Calu3 (cell line): ENCODE measurements at regions not wholly inside any gene's neighbourhood (a gene's known extent, or its start where the extent isn't known, plus 50 kb on each side); places are given as distances from the start of the nearest gene placed in this dataset.

Experiments used
- BruUV-seq: library from RNA; stranded (reverse); fragments of 400-500 nt; replicated peaks from 2 replicates; lab custom pipeline; 2021; lab: Mats Ljungman, UMichigan
- CTCF ChIA-PET: fragments of 300-600 bp; sonication (Branson Sonifier 250); formaldehyde crosslinking; loops from one replicate; lab custom pipeline; 2022; ENCODE audit warnings: antibody characterized with exemption; lab: Charles Lee
- DNase-seq: peaks from one replicate; pipeline ENCODE4 v3.0.0; 2022
- H3K27ac Mint-ChIP-seq: one replicate; pipeline ENCODE4 v1.8.0; 2022; ENCODE audit warnings: mixed read lengths; ENCODE audit not compliant: unreplicated experiment
- H3K27me3 Mint-ChIP-seq: one replicate; pipeline ENCODE4 v1.8.0; 2022; ENCODE audit warnings: mixed read lengths; ENCODE audit not compliant: unreplicated experiment
- H3K36me3 Mint-ChIP-seq: one replicate; pipeline ENCODE4 v1.8.0; 2022; ENCODE audit warnings: mild to moderate bottlenecking, moderate library complexity, mixed read lengths; ENCODE audit not compliant: insufficient read depth, unreplicated experiment
- H3K4me1 Mint-ChIP-seq: one replicate; pipeline ENCODE4 v1.8.0; 2022; ENCODE audit warnings: mild to moderate bottlenecking, low read depth, mixed read lengths; ENCODE audit not compliant: unreplicated experiment
- H3K4me3 Mint-ChIP-seq: one replicate; pipeline ENCODE4 v1.8.0; 2022; ENCODE audit warnings: mild to moderate bottlenecking, low read depth, moderate library complexity, mixed read lengths; ENCODE audit not compliant: unreplicated experiment
- H3K9me3 Mint-ChIP-seq: one replicate; pipeline ENCODE4 v1.8.0; 2022; ENCODE audit warnings: low read depth, mixed read lengths; ENCODE audit not compliant: unreplicated experiment
- CTCF ChIP-seq: fragments of 200-600 bp; IDR thresholded peaks from one replicate; pipeline ENCODE4 v1.8.0; 2022; ENCODE audit warnings: antibody characterized with exemption; ENCODE audit not compliant: unreplicated experiment
- intact Hi-C: fragments of 100-400 bp; cut with micrococcal nuclease; formaldehyde crosslinking; loops from one replicate; pipeline ENCODE4 v1.10.0; 2022; ENCODE audit not compliant: unreplicated experiment

- TF ChIP-seq CTCF: no peak
- intact Hi-C loops: no loop called here
- no TSS peak for BruUV-seq
- no peaks in the 10 kb centered on the region for H3K27me3 Mint-ChIP-seq
- DNase-seq: no peak
- H3K36me3 Mint-ChIP-seq: no peaks in the 10 kb centered on the region
- H3K4me3 Mint-ChIP-seq: no peak overlapping the region
- CTCF ChIA-PET: no interaction called here
- H3K27ac Mint-ChIP-seq: no peak overlapping the region
- H3K4me1 Mint-ChIP-seq: no peaks in the 10 kb centered on the region
- no peaks in the 10 kb centered on the region for H3K9me3 Mint-ChIP-seq
Observed at GRCh38 chr9:73054091-73054490, 97.6 kb upstream of the ANXA1 start.

GRCh38 chr9:73053543-73053942 is 98.1 kb upstream of the ANXA1 start:
- no peak for DNase-seq
- Mint-ChIP-seq H3K4me3 (no peak overlapping the region), H3K27ac (no peak overlapping the region), H3K27me3 (no peaks in the 10 kb centered on the region), H3K9me3 (no peaks in the 10 kb centered on the region), H3K4me1 (no peaks in the 10 kb centered on the region), H3K36me3 (no peaks in the 10 kb centered on the region)
- intact Hi-C loops: no loop called here
- CTCF ChIA-PET: no interaction called here
- TF ChIP-seq CTCF: no peak
- BruUV-seq: no TSS peak

- Mint-ChIP-seq H3K27me3 (no peaks in the 10 kb centered on the region), H3K9me3 (no peaks in the 10 kb centered on the region), H3K4me3 (no peak overlapping the region), H3K27ac (no peak overlapping the region), H3K4me1 (no peaks in the 10 kb centered on the region), H3K36me3 (no peaks in the 10 kb centered on the region)
- intact Hi-C loops: no loop called here
- TF ChIP-seq CTCF: no peak
- BruUV-seq: no TSS peak
- CTCF ChIA-PET: interaction anchor here (0.7 kb wide), 1 partner anchor 1119 kb away, joined by 3 read pairs; no protein-coding TSS in a partner anchor
- no peak for DNase-seq
Observed at GRCh38 chr9:73050887-73051550, 98.2 kb upstream of the ALDH1A1 start.

GRCh38 chr9:73050065-73050816 is 97.4 kb upstream of the ALDH1A1 start:
- Mint-ChIP-seq H3K4me3 (no peak overlapping the region), H3K27me3 (no peaks in the 10 kb centered on the region), H3K4me1 (no peaks in the 10 kb centered on the region), H3K36me3 (no peaks in the 10 kb centered on the region), H3K9me3 (no peaks in the 10 kb centered on the region), H3K27ac (no peak overlapping the region)
- CTCF ChIA-PET: interaction anchor here (0.7 kb wide), 1 partner anchor 1120 kb away, joined by 3 read pairs; no protein-coding TSS in a partner anchor
- no TSS peak for BruUV-seq
- TF ChIP-seq CTCF: no peak
- no peak for DNase-seq
- intact Hi-C loops: no loop called here
